Psoas muscle (tissue), 7 donors: ENCODE measurements at regions not wholly inside any gene's neighbourhood (a gene's known extent, or its start where the extent isn't known, plus 50 kb on each side); places are given as distances from the start of the nearest gene placed in this dataset.
A peak's percentile ranks its signal among the peaks of the same experiment; 100 is the strongest.

Experiments
- ATAC-seq, 4 donors: fragments of 200-7000 bp; cut with Tn5 transposase; one replicate each; pipeline ENCODE4 v1.9.1; 2020; ENCODE audit warnings: moderate library complexity in 3 of 4, mild to moderate bottlenecking in 2 of 4
- DNase-seq, 2 donors: peaks; one replicate each; pipeline ENCODE4 v3.0.0-alpha.2; 2020
- H3K27ac ChIP-seq: fragments of 200-600 bp; one replicate; pipeline ENCODE4 v1.8.0; 2022
- H3K27me3 ChIP-seq, 3 donors: fragments of 200-600 bp in 1 of 3; one replicate each; pipeline versions ENCODE4 v1.6.1 to v1.8.0; 2013 to 2022; ENCODE audit warnings: low read length in 2 of 3, mild to moderate bottlenecking in 2 of 3, moderate library complexity in 1 of 3; ENCODE audit not compliant: insufficient read depth in 3 of 3
- H3K36me3 ChIP-seq, 2 donors: fragments of 200-600 bp in 1 of 2; one replicate each; pipeline versions ENCODE4 v1.6.1 to v1.8.0; 2013 to 2022; ENCODE audit warnings: low read depth in 1 of 2, mild to moderate bottlenecking in 1 of 2, moderate library complexity in 1 of 2; ENCODE audit not compliant: insufficient read depth in 1 of 2
- H3K4me1 ChIP-seq: fragments of 200-600 bp; one replicate; pipeline ENCODE4 v1.8.0; 2022
- H3K4me3 ChIP-seq: fragments of 200-600 bp; one replicate; pipeline ENCODE4 v1.8.0; 2022; ENCODE audit warnings: mild to moderate bottlenecking
- H3K9me3 ChIP-seq: fragments of 200-600 bp; one replicate; pipeline ENCODE4 v1.8.0; 2022
- WGBS, 3 donors: extraction: QIAGEN DNeasy Blood & Tissue Kit; methylation state at CpG; one replicate each; pipeline versions ENCODE4 v1.1.6 to v1.1.7; 2013; 5-methylcytosine and 5-hydroxymethylcytosine counted together
- intact Hi-C, 2 donors: fragments of 100-400 bp; cut with DNase I; formaldehyde crosslinking; loops; one replicate each; pipeline versions ENCODE4 v1.11.0 to v1.14.2; 2022
- TF ChIP-seq, protein P1 (sequence below): fragments of 200-600 bp; IDR thresholded peaks from one replicate; pipeline ENCODE4 v1.8.0; 2022; ENCODE audit warnings: antibody characterized with exemption
- donor health status: healthy with polysubstance abuse.
- donor health status: DM: no; HTN: no; CAD: no; lungs with moderate emphysema.
- donor health status: Bipolar disorder and iron deficiency.
- donor health status: healthy.
- donor health status: DM: yes; HTN: yes; CAD: no.
- donor health status: DM: no; HTN: no; CAD: no.
- donor health status: DM: yes; HTN: yes; CAD: no.

- no peak for DNase-seq
- H3K27me3 ChIP-seq, result no peaks in the 10 kb centered on the region
- no peak overlapping the region for H3K4me3 ChIP-seq
- no peaks in the 10 kb centered on the region for H3K9me3 ChIP-seq
- no peaks in the 10 kb centered on the region for H3K36me3 ChIP-seq
- no peaks in the 10 kb centered on the region for H3K4me1 ChIP-seq
- no peak overlapping the region for H3K27ac ChIP-seq
- intact Hi-C loops, result no loop called here
- TF ChIP-seq, protein P1, sequence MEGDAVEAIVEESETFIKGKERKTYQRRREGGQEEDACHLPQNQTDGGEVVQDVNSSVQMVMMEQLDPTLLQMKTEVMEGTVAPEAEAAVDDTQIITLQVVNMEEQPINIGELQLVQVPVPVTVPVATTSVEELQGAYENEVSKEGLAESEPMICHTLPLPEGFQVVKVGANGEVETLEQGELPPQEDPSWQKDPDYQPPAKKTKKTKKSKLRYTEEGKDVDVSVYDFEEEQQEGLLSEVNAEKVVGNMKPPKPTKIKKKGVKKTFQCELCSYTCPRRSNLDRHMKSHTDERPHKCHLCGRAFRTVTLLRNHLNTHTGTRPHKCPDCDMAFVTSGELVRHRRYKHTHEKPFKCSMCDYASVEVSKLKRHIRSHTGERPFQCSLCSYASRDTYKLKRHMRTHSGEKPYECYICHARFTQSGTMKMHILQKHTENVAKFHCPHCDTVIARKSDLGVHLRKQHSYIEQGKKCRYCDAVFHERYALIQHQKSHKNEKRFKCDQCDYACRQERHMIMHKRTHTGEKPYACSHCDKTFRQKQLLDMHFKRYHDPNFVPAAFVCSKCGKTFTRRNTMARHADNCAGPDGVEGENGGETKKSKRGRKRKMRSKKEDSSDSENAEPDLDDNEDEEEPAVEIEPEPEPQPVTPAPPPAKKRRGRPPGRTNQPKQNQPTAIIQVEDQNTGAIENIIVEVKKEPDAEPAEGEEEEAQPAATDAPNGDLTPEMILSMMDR, result no peak
- WGBS, 3 donors, result 95 to 97% (median 95%) methylated on average over 10 of the region's 10 CpGs
- no peak for ATAC-seq
These were observed 182.0 kb downstream of the KLF13 start for GRCh38 chr15:31508656-31509055.

- Histone ChIP-seq H3K4me1 (no peaks in the 10 kb centered on the region), H3K36me3 (no peaks in the 10 kb centered on the region), H3K9me3 (no peaks in the 10 kb centered on the region), H3K27ac (no peak overlapping the region), H3K4me3 (peak overlapping the region; percentile 23), H3K27me3 (no peaks in the 10 kb centered on the region)
- peak in 1 of 2 donors; percentile 48 for DNase-seq
- intact Hi-C loops, result no loop called here
- WGBS, 3 donors, result 14 to 25% (median 14%) methylated on average over 11 of the region's 11 CpGs
- ATAC-seq, result no peak
- TF ChIP-seq, protein P1, result no peak
These were observed 183.4 kb downstream of the KLF13 start for GRCh38 chr15:31510057-31510456.

DNA sequence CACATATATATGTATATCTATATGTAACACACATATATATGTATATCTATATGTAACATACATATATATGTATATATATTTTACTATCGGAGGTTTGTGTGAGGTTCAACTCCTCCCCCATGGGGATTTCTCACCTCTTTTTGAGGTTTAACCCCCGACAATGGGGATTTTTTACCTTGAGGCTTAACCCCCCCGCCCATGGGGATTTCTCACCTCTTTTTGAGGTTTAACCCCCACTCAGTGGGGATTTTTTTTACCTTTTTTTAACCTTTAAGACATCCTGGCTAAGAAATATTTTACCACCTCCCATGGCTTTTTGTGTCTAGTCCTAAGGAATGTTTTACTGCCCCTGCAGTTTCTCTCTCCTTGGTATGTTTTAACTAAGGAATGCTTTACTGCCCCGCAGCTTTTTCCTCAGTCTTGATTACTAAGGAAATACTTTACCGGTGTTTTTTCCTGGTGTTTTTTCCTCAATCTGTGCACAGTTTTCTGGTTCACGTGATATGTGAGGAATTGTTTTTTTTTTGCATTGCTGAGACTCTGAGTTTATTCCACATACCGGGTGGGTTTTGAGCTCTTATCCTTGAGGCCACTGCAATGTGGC lies 185.2 kb downstream of the KLF13 start:
- intact Hi-C loops, result no loop called here
- Histone ChIP-seq H3K27ac (no peak overlapping the region), H3K4me1 (no peaks in the 10 kb centered on the region), H3K27me3 (peaks cover 0 to 3% (median 0%) of the 10 kb centered on the region in 3 donors), H3K36me3 (no peaks in the 10 kb centered on the region), H3K4me3 (no peak overlapping the region), H3K9me3 (no peaks in the 10 kb centered on the region)
- no peak for DNase-seq
- TF ChIP-seq, protein P1, result no peak
- no peak for ATAC-seq
- WGBS, 3 donors, result 39 to 46% (median 41%) methylated on average over 7 of the region's 7 CpGs

- Histone ChIP-seq H3K27ac (no peak overlapping the region), H3K27me3 (peaks cover 0 to 3% (median 0%) of the 10 kb centered on the region in 3 donors), H3K4me3 (no peak overlapping the region), H3K9me3 (no peaks in the 10 kb centered on the region), H3K4me1 (no peaks in the 10 kb centered on the region), H3K36me3 (no peaks in the 10 kb centered on the region)
- no peak for ATAC-seq
- 43 to 52% (median 47%) methylated on average over 7 of the region's 7 CpGs for WGBS, 3 donors
- no peak for DNase-seq
- TF ChIP-seq, protein P1, result no peak
- intact Hi-C loops, result no loop called here
These were observed 186.5 kb downstream of the KLF13 start for GRCh38 chr15:31513178-31513577.

DNA sequence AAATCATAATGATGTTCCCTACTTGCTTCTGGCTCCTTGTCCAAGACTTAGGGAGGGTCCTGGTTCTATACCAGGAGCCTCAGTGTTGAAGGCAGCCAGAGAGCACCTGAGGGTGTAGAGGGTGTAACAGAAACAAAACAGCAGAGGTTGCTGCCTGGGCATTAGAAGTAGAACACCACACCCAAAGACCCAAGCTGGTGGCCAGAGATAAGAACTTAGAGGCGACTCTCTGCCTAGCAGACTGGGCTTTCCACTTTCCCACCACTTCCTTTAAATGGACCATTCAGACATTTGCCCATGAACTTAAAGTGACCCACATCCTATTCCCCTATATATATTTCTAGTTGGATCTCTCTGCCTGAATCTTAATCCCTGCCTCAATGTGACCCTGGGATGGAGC lies 189.8 kb downstream of the KLF13 start:
- TF ChIP-seq, protein P1, result no peak
- Histone ChIP-seq H3K9me3 (no peaks in the 10 kb centered on the region), H3K4me1 (no peaks in the 10 kb centered on the region), H3K36me3 (no peaks in the 10 kb centered on the region), H3K27ac (no peak overlapping the region), H3K4me3 (no peak overlapping the region), H3K27me3 (peaks cover 0 to 3% (median 0%) of the 10 kb centered on the region in 3 donors)
- intact Hi-C loops, result no loop called here
- DNase-seq, result no peak
- WGBS, 3 donors, result 77 to 85% (median 81%) methylated on average over 1 of the region's 1 CpG
- no peak for ATAC-seq
